HL-60 (cell line): ENCODE measurements at regions not wholly inside any gene's neighbourhood (a gene's known extent, or its start where the extent isn't known, plus 50 kb on each side); places are given as distances from the start of the nearest gene placed in this dataset.

Experiments
- DNase-seq, 2 experiments: peaks; one replicate each; pipeline ENCODE4 v3.0.0-alpha.2; 2010 to 2020; ENCODE audit warnings: low read depth in 1 of 2, low spot score in 1 of 2
- H3K27ac ChIP-seq: fragments of 250-450 bp; sonication (Bioruptor Pico); replicated peaks from 2 replicates; pipeline ENCODE4 v1.5.1; 2020; ENCODE audit warnings: mild to moderate bottlenecking, moderate library complexity
- H3K27me3 ChIP-seq: fragments of 250-450 bp; sonication (Bioruptor Pico); 2 replicates; pipeline ENCODE4 v1.5.1; 2021; ENCODE audit warnings: mild to moderate bottlenecking, moderate library complexity; ENCODE audit not compliant: insufficient read depth, poor library complexity, severe bottlenecking
- H3K4me3 ChIP-seq: replicated peaks from 2 replicates; pipeline ENCODE4 v1.5.1; 2011; ENCODE audit warnings: mild to moderate bottlenecking, control low read depth, low read length; ENCODE audit not compliant: insufficient read depth
- CTCF ChIP-seq: IDR thresholded peaks from one replicate; pipeline ENCODE4 v1.5.1; 2011; ENCODE audit warnings: low read length, control low read depth, inconsistent platforms; ENCODE audit not compliant: insufficient read depth
- GABPA ChIP-seq: IDR thresholded peaks from 2 replicates; pipeline ENCODE4 v1.6.1; 2012; ENCODE audit warnings: low read depth
- POLR2AphosphoS5 ChIP-seq: IDR thresholded peaks from 2 replicates; pipeline ENCODE4 v1.6.1; 2012; ENCODE audit warnings: low read depth
- REST ChIP-seq: IDR thresholded peaks from 2 replicates; pipeline ENCODE4 v1.6.1; 2012; ENCODE audit warnings: low read depth; ENCODE audit not compliant: insufficient replicate concordance
- SPI1 ChIP-seq: IDR thresholded peaks from 2 replicates; pipeline ENCODE4 v1.6.1; 2012; ENCODE audit warnings: low read depth, mild to moderate bottlenecking, borderline replicate concordance

- Histone ChIP-seq H3K4me3 (no peak overlapping the region), H3K27ac (no peak overlapping the region), H3K27me3 (peaks cover 2% of the 10 kb centered on the region)
- no peak for DNase-seq
- TF ChIP-seq CTCF: no peak
- no peak for TF ChIP-seq SPI1
- TF ChIP-seq POLR2AphosphoS5: no peak
- TF ChIP-seq GABPA: no peak
- no peak for TF ChIP-seq REST
Observed at GRCh38 chr12:5257763-5258495, 174.0 kb upstream of the NTF3 start.

- no peak for DNase-seq
- H3K27ac ChIP-seq: no peak overlapping the region
- H3K27me3 ChIP-seq: peaks cover 2% of the 10 kb centered on the region
- no peak overlapping the region for H3K4me3 ChIP-seq
- TF ChIP-seq CTCF (no peak), GABPA (no peak), SPI1 (no peak), POLR2AphosphoS5 (no peak), REST (no peak)
Observed at GRCh38 chr12:5258498-5258897, 173.4 kb upstream of the NTF3 start.

- no peak overlapping the region for H3K4me3 ChIP-seq
- H3K27ac ChIP-seq: no peak overlapping the region
- H3K27me3 ChIP-seq: peaks cover 2% of the 10 kb centered on the region
- no peak for TF ChIP-seq REST
- no peak for TF ChIP-seq POLR2AphosphoS5
- TF ChIP-seq SPI1: no peak
- TF ChIP-seq GABPA: no peak
- no peak for TF ChIP-seq CTCF
- no peak for DNase-seq
Observed at GRCh38 chr12:5258926-5259325, 173.0 kb upstream of the NTF3 start.
